ENCODE measurements at regions not wholly inside any gene's neighbourhood (a gene's known extent, or its start where the extent isn't known, plus 50 kb on each side); places are given as distances from the start of the nearest gene placed in this dataset.

DNA sequence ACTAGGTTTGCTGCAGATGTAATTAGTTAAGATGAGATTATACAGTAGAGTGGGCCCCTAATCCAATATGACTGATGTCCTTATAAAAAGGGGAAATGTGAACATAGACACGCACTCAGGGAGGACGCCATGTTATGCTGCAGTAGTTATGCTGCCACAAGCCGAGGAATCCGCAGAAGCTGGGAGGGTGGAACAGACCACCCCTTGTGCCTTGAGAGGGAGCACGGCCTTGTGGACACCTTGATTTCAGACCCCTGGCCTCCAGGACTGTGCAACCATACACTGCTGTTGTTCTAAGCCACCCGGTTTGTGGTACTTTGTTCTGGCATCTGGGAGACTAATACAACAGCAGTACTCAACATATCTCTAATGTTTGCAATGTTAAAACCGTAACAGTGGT lies 57.9 kb upstream of the HIVEP3 start:
- TF ChIP-seq ZMIZ1 (IDR thresholded peaks at IDR 0.05; ENCODE audit: low read depth in 2 of 2, low read length in 2 of 2) (no peak), NFYB (IDR thresholded peaks at IDR 0.05; ENCODE audit: extremely low read depth, insufficient read length) (no peak), SLC30A9 (CRISPR knock-in tag; IDR thresholded peaks at IDR 0.05) (no peak), POLR2A (conservative IDR thresholded peaks at IDR 0.05) (no peak), ZC3H11A (IDR thresholded peaks at IDR 0.05; ENCODE audit: low read depth, low read length) (no peak), ATF7 (IDR thresholded peaks at IDR 0.05) (no peak), ZNF445 (CRISPR knock-in tag; IDR thresholded peaks at IDR 0.05; ENCODE audit: low read depth) (no peak), HCFC1 (IDR thresholded peaks at IDR 0.05; ENCODE audit: low read depth, low read length) (no peak), NFRKB (IDR thresholded peaks at IDR 0.05; ENCODE audit: low read depth) (no peak)
- TF ChIP-seq, protein P1, sequence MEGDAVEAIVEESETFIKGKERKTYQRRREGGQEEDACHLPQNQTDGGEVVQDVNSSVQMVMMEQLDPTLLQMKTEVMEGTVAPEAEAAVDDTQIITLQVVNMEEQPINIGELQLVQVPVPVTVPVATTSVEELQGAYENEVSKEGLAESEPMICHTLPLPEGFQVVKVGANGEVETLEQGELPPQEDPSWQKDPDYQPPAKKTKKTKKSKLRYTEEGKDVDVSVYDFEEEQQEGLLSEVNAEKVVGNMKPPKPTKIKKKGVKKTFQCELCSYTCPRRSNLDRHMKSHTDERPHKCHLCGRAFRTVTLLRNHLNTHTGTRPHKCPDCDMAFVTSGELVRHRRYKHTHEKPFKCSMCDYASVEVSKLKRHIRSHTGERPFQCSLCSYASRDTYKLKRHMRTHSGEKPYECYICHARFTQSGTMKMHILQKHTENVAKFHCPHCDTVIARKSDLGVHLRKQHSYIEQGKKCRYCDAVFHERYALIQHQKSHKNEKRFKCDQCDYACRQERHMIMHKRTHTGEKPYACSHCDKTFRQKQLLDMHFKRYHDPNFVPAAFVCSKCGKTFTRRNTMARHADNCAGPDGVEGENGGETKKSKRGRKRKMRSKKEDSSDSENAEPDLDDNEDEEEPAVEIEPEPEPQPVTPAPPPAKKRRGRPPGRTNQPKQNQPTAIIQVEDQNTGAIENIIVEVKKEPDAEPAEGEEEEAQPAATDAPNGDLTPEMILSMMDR (IDR thresholded peaks at IDR 0.05 in 2 of 3, conservative IDR thresholded peaks at IDR 0.05 in 1 of 3; ENCODE audit: insufficient read depth in 2 of 3, low read depth in 1 of 3, low read length in 3 of 3): no peak
- TF ChIP-seq, protein P2, sequence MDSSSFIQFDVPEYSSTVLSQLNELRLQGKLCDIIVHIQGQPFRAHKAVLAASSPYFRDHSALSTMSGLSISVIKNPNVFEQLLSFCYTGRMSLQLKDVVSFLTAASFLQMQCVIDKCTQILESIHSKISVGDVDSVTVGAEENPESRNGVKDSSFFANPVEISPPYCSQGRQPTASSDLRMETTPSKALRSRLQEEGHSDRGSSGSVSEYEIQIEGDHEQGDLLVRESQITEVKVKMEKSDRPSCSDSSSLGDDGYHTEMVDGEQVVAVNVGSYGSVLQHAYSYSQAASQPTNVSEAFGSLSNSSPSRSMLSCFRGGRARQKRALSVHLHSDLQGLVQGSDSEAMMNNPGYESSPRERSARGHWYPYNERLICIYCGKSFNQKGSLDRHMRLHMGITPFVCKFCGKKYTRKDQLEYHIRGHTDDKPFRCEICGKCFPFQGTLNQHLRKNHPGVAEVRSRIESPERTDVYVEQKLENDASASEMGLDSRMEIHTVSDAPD (CRISPR knock-in tag; IDR thresholded peaks at IDR 0.05): no peak
